Frontal cortex (tissue), 3 donors: ENCODE measurements at regions not wholly inside any gene's neighbourhood (a gene's known extent, or its start where the extent isn't known, plus 50 kb on each side); places are given as distances from the start of the nearest gene placed in this dataset.
"Not testable (repeated sequence)": the region's sequence is repeated elsewhere in the genome, so short reads cannot be mapped to it uniquely, and the experiment has no call there.

Experiments
- DNase-seq, 2 donors: peaks; one replicate each; pipeline ENCODE4 v3.0.0; 2012; ENCODE audit warnings: low spot score in 2 of 2
- FAIRE-seq: peaks from 2 replicates; lab custom pipeline; 2012; peaks lifted over from hg19 to GRCh38; lab: Jason Lieb, UNC
- donor health status: control.
- donor health status: control.
- donor health status: control.

DNA sequence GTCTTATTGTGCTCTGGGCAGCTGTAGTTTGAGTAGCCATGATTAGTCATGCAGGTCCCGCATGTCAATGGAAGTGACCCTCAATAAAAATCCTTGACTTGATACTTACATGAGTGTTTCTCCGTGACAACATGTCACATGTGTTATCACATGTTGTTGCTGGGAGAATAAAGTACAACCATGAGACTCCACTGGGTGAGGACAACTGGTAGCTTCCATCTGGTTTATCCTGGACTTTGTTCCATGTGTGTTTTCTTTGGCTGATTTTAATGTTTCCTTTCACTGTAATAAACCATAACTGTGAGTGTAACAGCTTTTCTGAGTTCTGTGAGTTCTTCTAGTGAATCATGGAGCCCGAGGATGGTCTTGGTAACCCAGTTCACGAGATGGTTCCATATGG lies 63.1 kb upstream of the NDN start:
- no peak for FAIRE-seq
- DNase-seq = no peak

DNA sequence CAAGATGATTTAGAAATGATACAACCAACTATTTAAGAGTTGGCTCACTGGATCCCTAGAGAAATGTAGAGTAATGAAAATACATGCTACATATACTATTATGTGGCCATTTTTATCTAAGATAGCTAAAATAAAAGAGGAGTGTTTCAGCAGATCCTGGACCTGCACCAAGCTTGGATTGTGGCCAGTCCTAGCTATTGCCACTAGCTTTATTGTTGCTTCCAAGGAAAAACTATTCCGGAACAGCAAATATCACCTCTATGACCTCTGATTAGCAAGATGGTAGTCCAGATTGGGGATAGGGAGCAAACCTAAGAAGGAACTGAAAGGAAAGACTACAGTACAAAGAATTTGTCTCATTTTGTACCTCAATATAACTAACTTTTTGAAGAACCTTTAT lies 63.7 kb upstream of the NDN start:
- FAIRE-seq (no peak), DNase-seq (no peak)

DNA sequence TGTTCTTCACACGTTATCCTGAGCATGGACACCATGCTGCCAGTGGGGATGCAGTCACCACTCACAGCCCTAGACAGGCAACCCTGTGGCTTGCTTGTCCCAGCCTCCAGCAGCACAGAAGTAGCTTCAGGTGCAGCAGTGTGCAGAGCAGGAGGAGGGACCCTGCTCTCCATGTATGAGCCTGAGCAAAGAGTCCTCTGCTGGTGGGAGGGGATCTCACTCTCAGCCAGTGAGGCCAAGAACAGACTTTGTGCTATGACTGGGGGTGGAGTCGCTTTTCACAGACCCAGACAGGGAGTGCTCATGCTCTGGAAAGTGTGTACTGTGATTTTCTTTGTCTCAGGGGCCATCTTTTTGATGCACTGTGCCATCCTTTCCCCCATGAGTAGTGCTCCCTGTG lies 66.1 kb upstream of the NDN start:
- no peak for DNase-seq
- FAIRE-seq = no peak

- DNase-seq (no peak), FAIRE-seq (no peak)
Measured at GRCh38 chr15:23758891-23759290, 71.8 kb upstream of the NDN start.

GRCh38 chr15:23760024-23760423 lies 72.9 kb upstream of the NDN start:
- no peak for FAIRE-seq

DNA sequence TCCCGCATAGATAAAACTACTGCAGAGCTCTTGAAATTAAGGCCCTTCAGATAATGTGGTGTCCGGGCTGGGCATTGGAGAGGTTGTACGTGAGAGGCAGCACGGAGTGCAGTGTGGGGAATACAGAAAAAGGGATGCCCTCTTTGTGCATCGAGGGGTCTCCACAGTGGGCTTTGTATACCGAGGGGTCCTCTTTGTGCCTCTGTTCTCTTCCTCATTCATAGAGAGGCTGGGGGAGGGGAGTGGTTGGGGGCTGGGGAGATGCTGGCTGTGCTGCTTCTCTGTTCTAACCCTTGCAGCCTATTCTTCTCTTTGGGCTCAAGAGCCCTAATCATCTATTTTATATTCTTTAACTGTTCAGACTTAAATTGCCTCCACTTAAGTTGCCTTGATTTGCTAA lies 74.3 kb upstream of the NDN start:
- FAIRE-seq (no peak), DNase-seq (no peak)

More at GRCh38 chr15:23760024-23760423, 72.9 kb upstream of the NDN start:
- no peak for DNase-seq

GRCh38 chr15:23762026-23762425 lies 74.9 kb upstream of the NDN start:
- no peak for DNase-seq

GRCh38 chr15:23763021-23763420 lies 75.9 kb upstream of the NDN start:
- DNase-seq (no peak), FAIRE-seq (no peak)

More at GRCh38 chr15:23762026-23762425, 74.9 kb upstream of the NDN start:
- no peak for FAIRE-seq

DNA sequence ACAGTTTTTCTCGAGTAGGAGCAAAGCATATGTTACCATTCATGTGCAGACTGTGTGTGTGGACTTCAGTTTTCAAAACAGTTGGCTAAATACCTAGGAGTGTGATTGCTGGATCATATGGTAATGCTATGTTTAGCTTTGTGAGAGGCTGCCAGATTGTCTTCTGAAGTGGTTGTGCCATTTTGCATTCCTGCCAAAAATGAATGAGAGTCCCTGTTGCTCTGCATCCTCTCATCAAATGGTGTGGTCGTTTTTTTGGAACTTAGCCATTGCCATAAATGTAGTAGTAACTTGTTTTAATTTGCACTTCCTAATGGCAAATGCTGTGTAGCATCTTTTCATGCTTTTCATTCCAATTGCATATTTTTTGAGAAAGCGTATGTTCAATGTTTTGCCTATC lies 77.2 kb upstream of the NDN start:
- DNase-seq (no peak), FAIRE-seq (no peak)

DNA sequence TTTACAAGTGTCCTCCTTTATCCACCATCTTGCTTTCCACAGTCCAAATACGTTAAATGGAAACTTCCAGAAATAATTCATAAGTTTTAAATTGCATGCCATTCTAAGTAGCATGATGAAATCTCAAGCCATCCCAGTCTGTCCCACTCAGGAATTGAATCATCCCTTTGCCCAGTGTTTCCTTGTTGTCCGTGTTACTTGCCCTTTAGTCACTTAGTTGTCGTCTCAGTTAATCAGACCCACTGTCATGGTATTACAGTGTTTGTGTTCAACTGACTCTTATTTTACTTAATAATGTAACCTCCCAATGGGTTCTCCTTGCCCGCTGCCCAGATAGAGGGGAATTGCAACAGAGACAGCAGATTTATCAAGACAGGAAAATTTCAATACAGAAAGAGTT lies 77.6 kb upstream of the NDN start:
- DNase-seq (no peak), FAIRE-seq (no peak)

- DNase-seq, FAIRE-seq: not testable (repeated sequence)
Measured at GRCh38 chr15:23766779-23767178, 79.7 kb upstream of the NDN start.

DNA sequence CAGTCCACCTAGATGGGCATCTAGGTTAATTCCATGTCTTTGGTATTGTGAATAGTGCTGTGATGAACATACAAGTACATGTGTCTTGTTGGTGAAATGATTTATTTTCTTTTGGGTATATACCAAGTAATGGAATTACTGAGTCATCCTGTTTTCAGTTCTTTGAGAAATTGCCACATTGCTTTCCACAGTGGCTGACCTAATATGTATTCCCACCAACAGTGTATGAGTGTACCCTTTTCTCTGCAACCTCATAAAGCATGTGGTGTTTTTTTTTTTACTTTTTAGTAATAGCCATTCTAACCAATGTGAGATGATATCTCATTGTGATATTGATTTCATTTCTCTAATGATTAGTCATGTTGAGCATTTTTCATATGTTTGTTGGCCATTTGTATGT lies 86.0 kb upstream of the NDN start:
- no peak for FAIRE-seq
- DNase-seq = no peak

DNA sequence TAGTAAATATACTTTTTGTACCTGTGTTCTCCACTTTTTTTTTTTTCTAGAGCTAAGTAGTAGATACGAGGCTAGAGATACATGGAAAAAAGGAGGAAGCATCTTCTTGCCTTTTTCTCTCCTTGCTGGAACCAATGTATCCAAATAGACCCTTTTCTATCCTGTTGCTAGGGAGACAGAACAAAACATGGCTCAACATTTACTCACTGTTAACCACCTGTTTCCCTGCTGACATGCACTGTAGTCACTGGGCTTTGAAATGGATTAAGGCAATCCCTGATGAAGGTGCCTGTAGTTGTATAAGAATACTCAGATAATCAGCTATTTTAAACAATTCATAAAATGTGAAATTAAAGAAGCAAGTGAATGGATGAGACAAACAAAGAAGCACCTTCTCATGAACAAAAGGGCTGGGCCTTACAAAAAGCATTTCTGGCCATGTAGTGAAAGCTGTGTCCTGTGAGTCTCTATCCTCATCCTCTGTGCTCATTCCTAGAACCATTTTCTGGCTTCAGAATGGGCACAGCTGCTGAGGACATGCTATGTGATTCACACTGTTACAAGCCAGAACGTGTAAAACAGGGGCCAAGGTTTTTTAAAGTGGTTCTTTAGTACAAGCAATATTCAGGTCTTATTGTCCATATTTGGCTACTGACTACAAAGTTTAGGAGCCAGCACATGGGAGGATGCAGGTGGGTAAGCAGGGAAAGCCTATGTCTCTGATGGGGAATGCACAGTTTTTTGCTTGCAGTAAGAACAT lies 100.4 kb upstream of the NDN start:
- no peak for FAIRE-seq
- DNase-seq = no peak

DNA sequence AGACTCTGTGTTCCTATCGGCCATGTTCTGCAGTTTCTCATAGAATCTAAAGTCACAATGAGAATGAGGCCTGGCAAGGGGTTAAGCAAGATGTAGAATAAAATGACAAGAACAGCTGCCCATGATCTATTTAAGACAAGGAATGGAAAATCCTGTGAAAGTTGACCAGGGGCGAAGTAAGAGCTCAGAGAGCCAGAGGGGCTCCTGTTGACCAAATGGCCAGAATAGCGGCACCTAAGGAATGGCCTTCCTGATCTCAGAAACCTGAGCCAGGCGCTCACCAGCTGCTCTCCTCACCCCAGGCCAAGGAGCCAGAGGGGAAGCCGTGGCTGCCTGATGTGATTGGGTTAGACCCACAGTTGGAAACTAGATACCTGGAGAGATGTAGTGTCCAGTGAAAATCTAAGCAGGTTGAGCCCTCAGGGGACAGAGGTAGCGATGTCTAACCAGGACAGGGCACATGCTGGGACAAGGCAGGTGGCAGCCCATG lies 106.1 kb upstream of the NDN start:
- FAIRE-seq (no peak), DNase-seq (no peak)

DNA sequence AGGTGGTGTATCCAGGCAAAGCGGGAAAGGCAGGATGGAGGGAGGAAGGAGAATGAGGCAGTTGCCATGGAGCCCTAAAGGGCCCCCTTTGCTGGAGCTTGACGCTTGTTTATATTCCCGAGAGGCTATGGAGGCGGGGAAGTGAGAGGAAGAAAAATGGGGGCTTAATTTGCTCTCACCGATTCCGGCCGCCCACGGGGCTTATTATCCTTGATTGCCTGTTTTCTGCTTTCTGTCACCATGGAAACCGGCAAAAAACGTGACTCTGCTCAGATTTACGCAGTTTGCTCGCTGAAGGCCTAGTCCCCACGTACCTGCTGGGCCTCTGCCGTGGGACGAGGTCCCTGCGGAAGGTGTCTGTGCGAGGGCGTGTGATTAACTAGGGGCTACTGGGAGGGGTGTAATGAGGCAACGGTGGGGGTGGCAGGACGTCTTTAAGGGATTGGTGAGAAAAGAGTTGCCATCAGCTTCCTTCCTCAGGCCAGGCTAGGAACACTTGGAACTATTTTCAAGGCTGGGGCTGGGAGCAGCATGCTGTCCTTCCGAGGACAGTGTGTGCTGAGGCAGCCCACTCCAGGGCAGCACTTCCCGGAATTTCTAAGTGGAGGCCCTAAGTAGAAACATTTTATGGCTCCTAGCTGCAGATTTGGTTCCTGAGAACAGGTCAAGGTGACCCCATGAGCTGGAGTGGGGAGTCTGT lies 110.8 kb upstream of the NDN start:
- FAIRE-seq = no peak
- DNase-seq = peak in 1 of 2 donors; percentile 13

DNA sequence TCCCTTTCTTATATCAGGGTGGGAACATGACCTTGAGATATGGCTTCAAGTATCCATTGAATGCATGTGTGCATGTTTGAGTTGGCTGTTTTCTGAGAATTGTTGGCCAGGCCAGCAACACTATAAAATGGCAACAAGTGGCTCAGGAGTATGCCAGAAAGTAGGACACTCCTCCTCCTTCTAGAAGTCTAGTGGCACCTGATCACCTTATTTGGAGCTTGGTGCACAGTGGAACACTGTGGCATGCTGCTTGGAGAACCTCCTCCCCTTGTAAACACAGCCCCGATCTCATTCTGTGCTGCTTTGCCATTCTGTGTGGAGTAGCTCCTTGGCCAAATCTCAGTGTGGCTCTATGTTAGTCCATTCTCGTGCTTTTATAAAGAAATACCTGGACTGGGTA lies 114.8 kb upstream of the NDN start:
- DNase-seq (no peak), FAIRE-seq (no peak)

- not testable (repeated sequence) for FAIRE-seq, DNase-seq
Measured at GRCh38 chr15:23802896-23803435, 115.9 kb upstream of the NDN start.

GRCh38 chr15:23806980-23807379 lies 119.9 kb upstream of the NDN start:
- DNase-seq (no peak), FAIRE-seq (no peak)

DNA sequence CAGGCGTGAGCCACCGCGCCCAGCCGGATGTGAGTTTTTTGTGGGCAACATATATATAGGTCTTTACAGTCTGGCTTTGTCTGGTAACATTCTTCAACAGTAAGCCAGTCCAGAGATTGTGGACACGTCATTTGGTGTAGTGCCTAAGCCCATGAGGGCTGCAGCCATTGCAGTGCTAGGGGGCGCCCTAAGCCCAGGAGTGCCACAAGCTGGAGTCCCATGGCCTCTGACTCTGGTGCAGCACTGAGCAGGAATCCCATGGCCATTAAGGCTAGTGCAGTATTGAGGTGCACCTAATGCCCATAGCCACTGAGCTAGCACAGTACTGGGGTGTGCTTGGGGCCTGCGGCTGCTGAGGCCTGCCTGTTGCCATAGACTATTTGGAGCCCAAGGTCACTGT lies 136.4 kb upstream of the NDN start:
- FAIRE-seq (no peak), DNase-seq (no peak)

DNA sequence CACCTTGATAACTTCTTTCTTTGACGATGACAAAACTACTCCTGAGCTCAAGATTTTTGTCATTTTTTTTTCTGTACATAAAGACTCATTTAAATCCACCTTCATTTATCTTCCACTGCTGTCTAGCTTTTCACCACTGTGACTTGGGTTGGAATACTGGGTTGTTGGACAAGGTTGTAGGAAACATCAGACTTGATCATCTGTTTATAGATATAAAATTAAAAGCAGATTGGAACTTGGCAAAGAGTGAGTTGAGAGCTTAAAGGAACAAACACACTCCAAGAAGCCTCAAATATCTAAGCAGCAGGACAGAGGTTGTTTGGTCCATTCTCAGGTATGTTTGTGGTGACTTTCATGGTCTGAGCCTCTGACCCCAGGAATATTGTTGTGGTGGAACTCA lies 141.7 kb upstream of the NDN start:
- no peak for FAIRE-seq
- no peak for DNase-seq

DNA sequence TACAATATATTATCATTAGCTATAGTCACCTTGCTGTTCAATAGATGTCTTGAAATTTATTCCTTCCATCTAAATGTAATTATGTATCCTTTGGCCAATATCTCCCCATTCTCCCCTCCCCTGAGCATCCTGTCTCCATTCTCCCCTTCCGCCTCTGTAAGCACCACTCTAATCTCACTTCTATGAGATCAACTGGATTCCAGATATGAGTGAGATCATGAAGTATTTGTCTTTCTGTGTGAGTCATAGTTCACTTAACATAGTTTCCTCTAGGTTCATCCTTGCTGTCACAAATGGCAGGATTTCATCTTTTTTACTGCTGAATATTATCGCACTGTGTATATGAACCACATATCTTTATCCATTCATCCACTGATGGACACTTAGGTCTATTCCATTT lies 148.8 kb upstream of the NDN start:
- FAIRE-seq (no peak), DNase-seq (no peak)
